Muscle of leg (tissue), 3 donors: ENCODE measurements at regions not wholly inside any gene's neighbourhood (a gene's known extent, or its start where the extent isn't known, plus 50 kb on each side); places are given as distances from the start of the nearest gene placed in this dataset.

ENCODE experiments used
- DNase-seq: peaks from one replicate; pipeline ENCODE4 v3.0.0; 2013
- H3K27ac ChIP-seq: one replicate; pipeline ENCODE4 v1.5.1; 2013; ENCODE audit warnings: mild to moderate bottlenecking, low read length, control low read depth
- H3K27me3 ChIP-seq: one replicate; pipeline ENCODE4 v1.6.1; 2013; ENCODE audit warnings: low read length; ENCODE audit not compliant: control insufficient read depth, insufficient read depth
- H3K36me3 ChIP-seq: one replicate; pipeline ENCODE4 v1.6.1; 2013; ENCODE audit warnings: low read length; ENCODE audit not compliant: control insufficient read depth, insufficient read depth
- H3K4me1 ChIP-seq: one replicate; pipeline ENCODE4 v1.6.1; 2013; ENCODE audit warnings: low read length; ENCODE audit not compliant: control insufficient read depth, insufficient read depth
- H3K4me3 ChIP-seq: one replicate; pipeline ENCODE4 v1.5.1; 2013; ENCODE audit warnings: low read length, control low read depth
- H3K9me3 ChIP-seq: replicated peaks from 2 replicates; pipeline ENCODE4 v1.6.1; 2013; ENCODE audit warnings: low read depth, low read length; ENCODE audit not compliant: control insufficient read depth
- WGBS: methylation state at CpG from one replicate; pipeline ENCODE4 v1.1.5; 2013; ENCODE audit warnings: missing lambda C conversion rate; ENCODE audit not compliant: insufficient coverage; 5-methylcytosine and 5-hydroxymethylcytosine counted together

DNA sequence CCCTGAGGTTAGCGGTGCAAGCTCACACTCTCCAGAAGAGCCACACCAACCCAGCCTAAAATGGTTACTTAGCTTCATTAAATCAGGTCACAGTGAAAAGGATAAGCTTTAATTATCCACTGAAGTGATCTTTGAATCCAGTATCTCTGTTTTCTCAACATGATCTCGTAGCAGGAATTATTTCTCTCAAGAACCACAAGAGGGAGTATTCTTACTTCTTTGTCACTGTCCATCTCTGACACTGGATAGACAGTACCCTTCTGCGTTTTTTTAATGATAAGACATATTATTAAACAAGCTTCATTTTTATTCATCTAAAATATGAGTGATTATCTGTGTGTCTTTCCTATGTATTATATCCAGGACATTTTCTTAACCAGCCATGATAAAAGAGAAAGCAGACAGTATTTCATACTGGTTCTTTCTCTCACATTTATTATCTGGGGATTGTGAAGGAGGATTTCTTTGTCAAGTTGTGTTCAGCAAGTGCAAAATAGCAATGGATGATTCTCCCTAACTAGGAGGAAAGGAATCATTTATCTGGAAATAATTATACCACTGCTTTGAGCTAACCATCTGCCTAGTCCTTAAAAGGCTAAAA is 105.4 kb upstream of the CCDC54 start:
- Histone ChIP-seq H3K4me1 (no peaks in the 10 kb centered on the region), H3K4me3 (no peak overlapping the region), H3K27ac (no peak overlapping the region), H3K9me3 (no peaks in the 10 kb centered on the region), H3K36me3 (no peaks in the 10 kb centered on the region), H3K27me3 (no peaks in the 10 kb centered on the region)
- WGBS, result no CpG with 5 or more reads among the region's 3 CpGs
- peak; percentile 45 for DNase-seq

DNA sequence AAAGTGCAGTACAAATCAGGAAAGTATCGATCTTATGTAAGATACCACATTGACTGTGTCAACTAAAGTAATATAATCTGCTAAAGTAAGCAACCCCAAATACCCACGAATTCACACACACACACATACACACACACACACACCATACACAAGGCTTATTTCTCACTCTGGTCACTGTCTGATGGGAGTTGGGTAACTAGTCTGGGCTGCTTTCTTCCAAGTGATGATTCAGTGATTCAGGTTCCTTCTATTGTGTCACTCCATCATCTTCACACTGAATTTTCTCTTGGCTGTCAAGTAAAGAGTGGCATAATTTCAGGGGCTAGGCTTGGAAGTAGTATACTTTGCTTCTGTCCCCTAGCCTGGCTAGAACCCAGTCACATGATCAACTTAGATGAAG is 104.8 kb upstream of the CCDC54 start:
- no peak for DNase-seq
- no CpG with 5 or more reads among the region's 2 CpGs for WGBS
- no peak overlapping the region for H3K27ac ChIP-seq
- H3K4me1 ChIP-seq, result no peaks in the 10 kb centered on the region
- H3K36me3 ChIP-seq, result no peaks in the 10 kb centered on the region
- no peaks in the 10 kb centered on the region for H3K9me3 ChIP-seq
- H3K4me3 ChIP-seq, result no peak overlapping the region
- H3K27me3 ChIP-seq, result no peaks in the 10 kb centered on the region

DNA sequence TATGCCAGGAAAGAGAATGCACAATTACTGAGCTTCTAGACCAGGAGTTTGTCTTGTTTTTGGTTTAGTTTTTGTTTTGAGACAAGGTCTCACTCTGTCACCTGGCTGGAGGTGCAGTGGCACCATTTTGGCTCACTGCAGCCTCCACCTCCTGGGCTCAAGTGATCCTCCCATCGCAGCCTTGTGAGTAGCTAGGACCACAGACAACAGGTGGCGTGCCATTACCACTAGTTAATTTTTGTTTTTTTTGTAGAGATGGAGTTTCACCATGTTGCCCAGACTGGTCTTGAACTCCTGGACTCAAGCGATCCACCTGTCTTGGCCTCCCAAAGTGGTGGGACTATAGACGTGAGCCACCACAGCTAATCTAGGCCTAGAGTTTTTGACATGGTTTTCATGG is 104.4 kb upstream of the CCDC54 start:
- no peak overlapping the region for H3K4me3 ChIP-seq
- DNase-seq, result no peak
- no peaks in the 10 kb centered on the region for H3K36me3 ChIP-seq
- no peaks in the 10 kb centered on the region for H3K27me3 ChIP-seq
- no peaks in the 10 kb centered on the region for H3K9me3 ChIP-seq
- no peaks in the 10 kb centered on the region for H3K4me1 ChIP-seq
- H3K27ac ChIP-seq, result no peak overlapping the region
- WGBS, result 100% methylated on average over 2 of the region's 4 CpGs

DNA sequence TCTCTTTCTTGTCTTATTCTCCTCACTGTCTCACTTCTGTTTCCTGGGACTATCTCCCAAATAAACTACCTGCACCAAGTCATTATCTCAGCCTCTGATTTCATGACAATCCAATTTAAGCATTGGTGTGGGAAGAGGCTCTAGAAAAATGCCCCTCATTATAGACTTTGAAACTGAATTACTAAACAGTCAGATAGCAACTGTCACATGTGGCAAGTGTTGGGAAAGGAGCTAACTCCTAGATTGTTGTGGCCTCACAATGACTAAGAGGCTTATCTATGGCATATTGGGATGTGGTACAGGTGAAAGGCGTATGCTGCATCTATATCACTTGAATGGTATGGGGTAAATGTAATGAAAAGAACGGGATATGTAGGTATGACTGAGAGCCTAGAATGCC is 103.5 kb upstream of the CCDC54 start:
- 86% methylated on average over 1 of the region's 2 CpGs for WGBS
- Histone ChIP-seq H3K27ac (no peak overlapping the region), H3K27me3 (no peaks in the 10 kb centered on the region), H3K4me3 (no peak overlapping the region), H3K36me3 (no peaks in the 10 kb centered on the region), H3K4me1 (no peaks in the 10 kb centered on the region), H3K9me3 (no peaks in the 10 kb centered on the region)
- no peak for DNase-seq

DNA sequence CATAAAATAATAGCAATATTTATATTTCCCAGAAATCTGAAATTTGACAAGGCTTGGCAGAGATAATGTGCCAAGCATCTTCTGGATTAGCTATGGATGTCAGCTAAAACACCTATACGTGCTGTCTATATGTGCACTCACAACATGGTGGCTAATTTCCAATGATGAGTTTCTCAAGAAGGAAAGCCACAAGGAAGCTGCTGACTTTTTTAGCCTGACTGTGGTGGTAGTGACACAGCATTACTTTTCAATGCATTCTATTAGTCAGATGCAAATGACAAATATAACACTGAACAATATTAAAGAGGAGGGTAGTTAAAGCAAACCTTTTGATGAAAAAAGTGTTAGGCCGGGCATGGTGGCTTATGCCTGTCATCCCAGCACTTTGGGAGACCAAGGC is 101.7 kb upstream of the CCDC54 start:
- H3K27ac ChIP-seq, result no peak overlapping the region
- WGBS, result 100% methylated on average over 1 of the region's 2 CpGs
- no peaks in the 10 kb centered on the region for H3K27me3 ChIP-seq
- no peaks in the 10 kb centered on the region for H3K9me3 ChIP-seq
- no peaks in the 10 kb centered on the region for H3K4me1 ChIP-seq
- DNase-seq, result no peak
- H3K4me3 ChIP-seq, result no peak overlapping the region
- H3K36me3 ChIP-seq, result no peaks in the 10 kb centered on the region

DNA sequence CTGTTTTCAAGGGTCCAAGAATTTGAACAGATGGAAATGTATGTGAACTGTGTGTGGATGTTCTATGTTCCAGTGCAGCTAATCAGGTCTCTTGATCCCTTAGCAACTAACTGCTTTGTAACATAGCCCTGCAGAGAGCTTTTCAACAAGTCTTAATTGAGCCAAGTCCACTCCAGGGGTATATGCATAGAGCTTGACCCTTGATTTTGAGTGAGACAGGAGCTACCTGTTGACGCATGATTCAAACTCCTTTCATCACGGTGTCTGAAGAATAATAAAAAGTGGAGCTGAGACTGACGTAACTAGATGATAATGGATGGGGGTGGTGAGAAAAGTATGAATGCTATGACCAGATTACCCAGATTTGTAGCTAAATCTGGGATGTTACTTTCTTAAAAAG is 93.3 kb upstream of the CCDC54 start:
- Histone ChIP-seq H3K9me3 (no peaks in the 10 kb centered on the region), H3K36me3 (no peaks in the 10 kb centered on the region), H3K4me1 (no peaks in the 10 kb centered on the region), H3K4me3 (no peak overlapping the region), H3K27me3 (no peaks in the 10 kb centered on the region), H3K27ac (no peak overlapping the region)
- 58% methylated on average over 3 of the region's 3 CpGs for WGBS
- DNase-seq, result no peak

DNA sequence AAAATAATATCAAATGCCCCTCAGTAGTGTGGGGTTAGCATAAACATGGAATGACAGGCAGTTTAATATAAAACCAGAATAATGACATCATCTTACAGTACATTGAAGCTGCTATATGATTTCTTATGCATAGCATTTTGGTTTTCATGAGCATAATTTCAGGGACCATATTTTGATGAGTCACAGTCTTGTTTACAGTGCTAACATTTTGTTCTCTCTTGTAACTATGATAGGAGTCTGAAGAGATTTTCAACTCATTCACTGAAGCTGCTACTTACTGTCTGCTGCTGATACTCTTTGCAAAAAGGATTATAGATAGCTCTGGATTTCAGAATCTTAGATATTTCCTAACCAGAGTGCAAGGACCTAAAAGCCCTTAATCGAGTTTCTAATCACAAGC is 92.6 kb upstream of the CCDC54 start:
- Histone ChIP-seq H3K4me3 (no peak overlapping the region), H3K9me3 (no peaks in the 10 kb centered on the region), H3K4me1 (no peaks in the 10 kb centered on the region), H3K27me3 (no peaks in the 10 kb centered on the region), H3K27ac (no peak overlapping the region), H3K36me3 (no peaks in the 10 kb centered on the region)
- no peak for DNase-seq
- no CpG with 5 or more reads among the region's 1 CpG for WGBS

DNA sequence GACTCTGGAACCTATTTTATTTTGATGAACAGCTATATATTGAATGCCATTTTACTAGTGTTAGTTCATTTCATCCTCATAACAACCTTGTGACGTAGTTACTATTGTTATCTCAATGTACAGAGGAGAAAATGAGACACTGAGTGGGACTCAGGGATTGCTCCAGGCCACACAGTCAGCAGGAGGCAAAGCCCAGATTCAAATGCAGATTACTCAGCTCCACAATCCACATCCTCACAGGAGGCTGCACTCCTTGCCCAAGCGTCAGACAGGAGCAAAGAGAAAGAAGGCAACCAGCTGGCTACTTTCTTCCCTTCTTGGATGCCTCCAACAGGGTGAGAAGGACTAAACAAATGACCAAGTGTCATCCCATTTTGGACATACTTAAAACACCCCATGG is 92.0 kb upstream of the CCDC54 start:
- no peaks in the 10 kb centered on the region for H3K36me3 ChIP-seq
- H3K4me3 ChIP-seq, result no peak overlapping the region
- no peak for DNase-seq
- WGBS, result 60% methylated on average over 1 of the region's 2 CpGs
- H3K27ac ChIP-seq, result no peak overlapping the region
- H3K4me1 ChIP-seq, result no peaks in the 10 kb centered on the region
- peaks cover under 1% of the 10 kb centered on the region for H3K9me3 ChIP-seq
- H3K27me3 ChIP-seq, result no peaks in the 10 kb centered on the region

DNA sequence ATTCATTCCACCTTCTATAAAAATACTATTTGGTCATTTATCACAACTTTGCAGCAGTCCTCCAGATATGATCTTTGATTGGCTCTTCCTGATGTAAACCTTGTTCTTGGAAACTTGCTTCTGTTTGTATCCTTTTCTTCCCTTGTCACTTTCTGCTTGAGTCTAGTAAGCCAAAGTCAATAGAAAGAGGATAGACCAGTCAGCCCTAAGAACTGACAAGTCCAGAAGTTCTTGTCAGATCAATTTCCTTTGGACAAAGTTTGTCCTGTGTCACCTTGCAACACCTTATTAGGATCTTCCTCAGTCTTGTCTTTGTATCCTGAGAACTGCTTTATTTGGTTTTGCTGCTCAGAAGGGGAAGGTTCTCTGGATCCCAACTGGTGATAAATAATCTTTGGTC is 87.9 kb upstream of the CCDC54 start:
- Histone ChIP-seq H3K4me1 (no peaks in the 10 kb centered on the region), H3K36me3 (no peaks in the 10 kb centered on the region), H3K4me3 (no peak overlapping the region), H3K9me3 (peaks cover 4% of the 10 kb centered on the region), H3K27me3 (no peaks in the 10 kb centered on the region), H3K27ac (no peak overlapping the region)
- no peak for DNase-seq

DNA sequence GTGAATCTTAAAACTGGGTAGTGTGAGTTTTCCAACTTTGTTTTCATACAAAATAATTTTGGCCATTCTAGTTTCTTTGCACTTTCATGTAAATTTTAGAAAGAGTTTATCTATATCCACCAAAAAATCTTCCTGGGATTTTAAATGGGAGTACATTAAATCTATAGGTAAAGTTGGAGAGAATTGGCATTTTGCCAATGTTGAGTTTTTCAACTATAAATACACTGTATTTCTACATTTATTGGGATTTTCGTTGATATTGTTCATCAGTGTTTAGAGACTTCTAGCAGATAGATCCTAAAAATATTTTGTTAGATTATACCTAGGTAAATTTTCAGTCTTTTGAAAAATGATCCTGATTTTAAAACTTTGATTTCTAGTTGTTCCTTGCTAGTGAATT is 83.1 kb upstream of the CCDC54 start:
- no peaks in the 10 kb centered on the region for H3K36me3 ChIP-seq
- WGBS, result no CpG with 5 or more reads among the region's 1 CpG
- DNase-seq, result no peak
- no peaks in the 10 kb centered on the region for H3K4me1 ChIP-seq
- no peak overlapping the region for H3K4me3 ChIP-seq
- peaks cover 4% of the 10 kb centered on the region for H3K9me3 ChIP-seq
- no peak overlapping the region for H3K27ac ChIP-seq
- H3K27me3 ChIP-seq, result no peaks in the 10 kb centered on the region

DNA sequence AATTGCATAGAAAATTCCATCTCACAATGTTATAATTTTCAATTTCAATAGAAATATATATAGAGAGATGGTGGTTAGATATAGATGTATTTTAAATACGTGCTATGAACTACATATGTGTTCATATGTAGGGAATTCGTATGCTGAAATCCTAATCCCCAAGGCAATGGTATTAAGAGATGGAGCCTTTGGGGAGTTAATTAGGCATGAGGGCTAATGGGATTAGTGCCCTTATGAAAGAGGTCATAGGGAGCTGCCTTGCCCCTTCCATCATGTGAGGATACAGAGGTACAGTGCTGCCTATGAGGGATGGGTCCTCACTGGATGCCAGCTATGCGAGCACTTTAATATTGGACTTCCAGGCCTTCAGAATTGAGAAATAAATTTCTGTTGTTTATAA is 79.6 kb upstream of the CCDC54 start:
- H3K27me3 ChIP-seq, result no peaks in the 10 kb centered on the region
- WGBS, result no CpG with 5 or more reads among the region's 3 CpGs
- no peaks in the 10 kb centered on the region for H3K4me1 ChIP-seq
- no peaks in the 10 kb centered on the region for H3K36me3 ChIP-seq
- H3K27ac ChIP-seq, result no peak overlapping the region
- no peaks in the 10 kb centered on the region for H3K9me3 ChIP-seq
- no peak for DNase-seq
- no peak overlapping the region for H3K4me3 ChIP-seq
